OCI-LY1 (cell line): ENCODE measurements at regions not wholly inside any gene's neighbourhood (a gene's known extent, or its start where the extent isn't known, plus 50 kb on each side); places are given as distances from the start of the nearest gene placed in this dataset.

Experiments used
- CTCF ChIP-seq: fragments of 200-600 bp; sonication (generic), shearing (Covaris generic); IDR thresholded peaks from 2 replicates; pipeline ENCODE4 v1.5.1; 2017; ENCODE audit warnings: mild to moderate bottlenecking, antibody characterized with exemption, low read length, moderate library complexity, mixed read lengths
- EZH2 ChIP-seq: fragments of 200-600 bp; sonication (generic), shearing (Covaris generic); IDR thresholded peaks from 2 replicates; pipeline ENCODE4 v1.8.0; 2017; ENCODE audit warnings: borderline replicate concordance, mixed run types, mild to moderate bottlenecking, antibody characterized with exemption, low read length, moderate library complexity, mixed read lengths

GRCh38 chr10:123563994-123564393 is 102.2 kb upstream of the GPR26 start:
- TF ChIP-seq CTCF (no peak), EZH2 (no peak)
